Smooth muscle cell (in vitro differentiated cells): ENCODE measurements at regions not wholly inside any gene's neighbourhood (a gene's known extent, or its start where the extent isn't known, plus 50 kb on each side); places are given as distances from the start of the nearest gene placed in this dataset.

Source experiments
- DNase-seq: peaks from one replicate; lab custom pipeline; 2025; ENCODE audit not compliant: unreplicated experiment; lab: John Stamatoyannopoulos, UW
- H2AFZ ChIP-seq: fragments of 200-600 bp; sonication (generic); 2 replicates; pipeline ENCODE4 v1.6.0; 2016; ENCODE audit warnings: antibody characterized with exemption, low read depth, mild to moderate bottlenecking
- H3F3A ChIP-seq: fragments of 200-600 bp; sonication (generic); 2 replicates; pipeline ENCODE4 v1.6.0; 2017; ENCODE audit warnings: antibody characterized with exemption, low read depth
- H3K27ac ChIP-seq: fragments of 200-600 bp; sonication (generic); 2 replicates; pipeline ENCODE4 v1.5.1; 2016; ENCODE audit warnings: low read depth, mild to moderate bottlenecking
- H3K27me3 ChIP-seq: fragments of 200-600 bp; sonication (generic); 2 replicates; pipeline ENCODE4 v1.6.1; 2016; ENCODE audit warnings: low read depth, mild to moderate bottlenecking
- H3K36me3 ChIP-seq: fragments of 200-600 bp; sonication (generic); 2 replicates; pipeline ENCODE4 v1.5.1; 2016; ENCODE audit warnings: low read depth
- H3K4me1 ChIP-seq: fragments of 200-600 bp; sonication (generic); 2 replicates; pipeline ENCODE4 v1.5.1; 2016; ENCODE audit warnings: low read depth
- H3K4me2 ChIP-seq: fragments of 200-600 bp; sonication (generic); 2 replicates; pipeline ENCODE4 v1.6.0; 2016; ENCODE audit warnings: mild to moderate bottlenecking
- H3K4me3 ChIP-seq: fragments of 200-600 bp; sonication (generic); 2 replicates; pipeline ENCODE4 v1.5.1; 2016; ENCODE audit warnings: mild to moderate bottlenecking
- H3K79me2 ChIP-seq: fragments of 200-600 bp; sonication (generic); 2 replicates; pipeline ENCODE4 v1.6.0; 2016; ENCODE audit warnings: low read depth, mild to moderate bottlenecking
- H3K9ac ChIP-seq: fragments of 200-600 bp; sonication (generic); 2 replicates; pipeline ENCODE4 v1.6.0; 2016; ENCODE audit warnings: low read depth
- H3K9me3 ChIP-seq: fragments of 200-600 bp; sonication (generic); replicated peaks from 2 replicates; pipeline ENCODE4 v1.5.1; 2016; ENCODE audit warnings: low read depth
- H4K20me1 ChIP-seq: fragments of 200-600 bp; sonication (generic); 2 replicates; pipeline ENCODE4 v1.6.0; 2016; ENCODE audit warnings: low read depth
- CTCF ChIP-seq: fragments of 200-600 bp; sonication (generic); IDR thresholded peaks from 2 replicates; pipeline ENCODE4 v1.5.1; 2017; ENCODE audit warnings: borderline replicate concordance, mild to moderate bottlenecking, antibody characterized with exemption; ENCODE audit not compliant: insufficient read depth, poor library complexity, severe bottlenecking
- WGBS: methylation state at CpG from one replicate; pipeline ENCODE4 v1.1.7; 2016; ENCODE audit warnings: low lambda C conversion rate; 5-methylcytosine and 5-hydroxymethylcytosine counted together

- Histone ChIP-seq H3K4me2 (no peak overlapping the region), H3F3A (no peaks in the 10 kb centered on the region), H3K4me1 (peaks cover 7% of the 10 kb centered on the region), H3K79me2 (no peaks in the 10 kb centered on the region), H3K9me3 (no peaks in the 10 kb centered on the region), H4K20me1 (no peaks in the 10 kb centered on the region), H3K27me3 (no peaks in the 10 kb centered on the region), H3K9ac (no peak overlapping the region), H3K36me3 (no peaks in the 10 kb centered on the region), H3K27ac (peak overlapping the region; percentile 67), H3K4me3 (no peak overlapping the region), H2AFZ (no peak overlapping the region)
- DNase-seq = no peak
- TF ChIP-seq CTCF = no peak
- WGBS = 35% methylated on average over 2 of the region's 2 CpGs
Observed at GRCh38 chr2:220143336-220143735, 515.9 kb downstream of the SLC4A3 start.

GRCh38 chr2:220144411-220144810 lies 517.0 kb downstream of the SLC4A3 start:
- no peak for DNase-seq
- Histone ChIP-seq H3F3A (no peaks in the 10 kb centered on the region), H3K27ac (peak overlapping the region; percentile 56), H2AFZ (no peak overlapping the region), H3K4me3 (no peak overlapping the region), H3K36me3 (no peaks in the 10 kb centered on the region), H3K27me3 (no peaks in the 10 kb centered on the region), H3K9ac (no peak overlapping the region), H4K20me1 (no peaks in the 10 kb centered on the region), H3K4me2 (no peak overlapping the region), H3K9me3 (no peaks in the 10 kb centered on the region), H3K79me2 (no peaks in the 10 kb centered on the region), H3K4me1 (peaks cover 7% of the 10 kb centered on the region)
- no peak for TF ChIP-seq CTCF
- WGBS = 93% methylated on average over 2 of the region's 2 CpGs

DNA sequence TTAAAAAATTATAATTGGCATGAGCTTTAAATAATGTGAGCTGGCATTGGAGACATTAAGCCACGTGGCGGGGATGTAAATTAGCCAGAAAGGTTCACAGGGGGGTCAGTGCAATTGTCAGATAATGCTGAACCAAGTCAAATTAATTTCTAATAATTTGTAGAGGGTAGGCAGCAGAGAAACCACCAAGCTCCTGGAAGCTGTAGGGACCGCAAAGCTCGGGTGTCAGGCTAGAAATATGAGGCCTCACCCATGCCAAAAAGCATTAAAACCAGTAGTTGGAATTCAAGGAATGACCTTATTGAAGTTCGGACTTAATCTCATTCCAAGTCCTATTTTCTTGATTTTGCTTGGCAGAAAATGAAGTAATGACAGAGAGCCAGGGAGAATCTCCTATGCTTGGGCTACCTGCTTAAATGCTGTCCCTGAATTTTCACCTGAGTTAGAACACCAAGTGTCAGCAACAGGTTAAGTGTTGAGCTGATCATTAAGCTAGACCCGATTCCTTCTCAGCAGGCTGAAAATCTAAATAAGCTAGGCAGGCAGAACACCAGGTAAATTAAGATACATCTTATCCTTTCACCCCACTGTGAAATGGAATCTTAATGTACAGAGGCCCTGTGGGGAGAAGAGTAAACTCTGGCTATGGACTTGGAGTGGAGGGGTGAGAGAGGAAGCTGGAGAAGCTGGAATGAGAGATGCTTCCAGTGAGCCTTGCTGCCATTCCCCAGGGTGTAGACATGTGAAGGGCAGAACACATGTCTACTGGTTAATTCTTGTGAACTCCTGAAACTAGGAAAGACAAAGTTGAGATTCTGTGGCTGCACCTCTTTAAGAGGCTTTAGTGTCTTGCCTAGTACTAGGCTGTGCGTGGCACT lies 520.0 kb downstream of the SLC4A3 start:
- WGBS = 85% methylated on average over 7 of the region's 7 CpGs
- Histone ChIP-seq H3K4me1 (peaks cover 7% of the 10 kb centered on the region), H3F3A (no peaks in the 10 kb centered on the region), H3K9ac (no peak overlapping the region), H3K4me2 (no peak overlapping the region), H3K36me3 (no peaks in the 10 kb centered on the region), H2AFZ (no peak overlapping the region), H3K9me3 (no peaks in the 10 kb centered on the region), H3K4me3 (no peak overlapping the region), H3K79me2 (no peaks in the 10 kb centered on the region), H3K27ac (no peak overlapping the region), H3K27me3 (no peaks in the 10 kb centered on the region), H4K20me1 (no peaks in the 10 kb centered on the region)
- TF ChIP-seq CTCF = no peak
- DNase-seq = no peak
